ENCODE measurements at regions not wholly inside any gene's neighbourhood (a gene's known extent, or its start where the extent isn't known, plus 50 kb on each side); places are given as distances from the start of the nearest gene placed in this dataset.
"Not testable (repeated sequence)": the region's sequence is repeated elsewhere in the genome, so short reads cannot be mapped to it uniquely, and the experiment has no call there.

- no peak for DNase-seq
Measured at GRCh38 chr9:26789959-26790358, 102.6 kb downstream of the CAAP1 start.

DNA sequence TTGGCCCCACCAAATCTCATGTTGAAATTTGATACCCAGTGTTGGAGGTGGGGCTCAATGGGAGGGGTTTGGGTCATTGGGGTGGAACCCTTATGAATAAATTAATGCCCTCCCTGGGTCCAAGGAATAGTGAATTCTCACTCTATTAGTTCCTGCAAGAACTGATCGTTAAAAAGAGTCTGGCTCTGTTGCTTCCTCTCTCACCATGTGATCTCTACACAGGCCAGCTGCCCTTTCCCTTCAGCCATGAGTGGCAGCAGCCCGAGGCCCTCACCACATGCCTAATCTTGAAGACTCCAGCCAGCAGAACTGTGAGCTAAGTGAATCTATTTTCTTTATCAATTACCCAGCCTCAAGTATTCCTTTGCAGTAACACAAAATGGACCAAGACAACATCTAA lies 106.0 kb downstream of the CAAP1 start:
- DNase-seq = no peak

- DNase-seq = no peak
Measured at GRCh38 chr9:26782899-26783298, 109.7 kb downstream of the CAAP1 start.

DNA sequence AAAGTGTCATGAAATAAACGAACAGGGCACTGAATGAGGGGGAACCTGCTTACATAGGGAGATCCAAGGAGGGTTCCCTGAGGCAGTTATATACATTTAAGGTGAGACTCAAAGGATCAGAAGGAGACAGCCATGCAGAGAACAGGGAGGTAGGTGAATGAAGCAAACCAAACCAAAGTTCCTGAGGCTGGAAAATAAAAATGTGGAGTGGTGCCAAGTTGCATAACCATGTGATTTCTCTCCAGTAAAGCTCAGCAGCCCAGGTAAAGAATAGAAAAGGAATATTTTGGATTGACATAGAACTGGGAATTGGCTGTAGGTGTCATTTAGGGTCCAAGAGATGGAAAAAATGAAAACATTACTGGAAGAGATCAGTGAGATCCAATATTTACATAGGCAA lies 110.7 kb downstream of the CAAP1 start:
- DNase-seq = no peak

- not testable (repeated sequence) for DNase-seq
Measured at GRCh38 chr9:26780307-26780706, 112.3 kb downstream of the CAAP1 start.

GRCh38 chr9:26779062-26779461 lies 113.5 kb downstream of the CAAP1 start:
- no peak for DNase-seq

DNA sequence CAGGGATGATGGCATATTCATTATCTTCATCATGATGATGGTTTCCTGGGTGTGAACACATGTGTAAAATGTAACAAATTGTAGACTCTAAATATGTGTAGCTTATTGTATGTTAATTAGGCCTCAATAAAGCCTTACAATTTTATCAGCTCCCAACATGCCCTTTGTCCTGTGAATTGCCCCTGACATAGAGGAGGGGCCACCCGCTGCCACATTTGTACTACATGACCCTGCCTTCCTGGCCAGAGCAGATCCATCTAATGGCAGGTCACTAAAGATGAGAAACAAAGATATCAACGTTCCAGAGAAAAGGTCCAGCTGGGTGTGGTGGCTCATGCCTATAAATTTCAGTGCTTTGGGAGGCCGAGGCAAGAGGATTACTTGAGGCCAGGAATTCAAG lies 117.2 kb downstream of the CAAP1 start:
- no peak for DNase-seq

DNA sequence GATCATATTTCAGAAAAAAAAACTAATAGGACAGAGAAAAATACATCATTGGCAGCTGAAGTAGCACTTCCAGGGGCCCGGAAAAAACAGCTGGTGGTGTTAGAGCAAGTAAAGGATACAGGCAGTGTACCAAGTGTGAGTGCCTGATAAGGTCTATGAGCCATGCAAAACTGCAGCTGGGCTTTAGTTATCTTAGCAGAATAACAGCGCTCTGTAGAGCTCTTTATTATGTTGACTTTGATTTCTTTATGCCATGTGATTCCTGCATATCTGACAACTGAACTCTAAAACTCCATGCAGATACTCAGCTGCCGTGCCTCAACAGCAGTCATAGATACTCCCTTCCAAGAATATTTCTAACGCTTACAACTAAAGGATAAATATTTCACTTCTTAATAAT lies 119.5 kb downstream of the CAAP1 start:
- no peak for DNase-seq

DNA sequence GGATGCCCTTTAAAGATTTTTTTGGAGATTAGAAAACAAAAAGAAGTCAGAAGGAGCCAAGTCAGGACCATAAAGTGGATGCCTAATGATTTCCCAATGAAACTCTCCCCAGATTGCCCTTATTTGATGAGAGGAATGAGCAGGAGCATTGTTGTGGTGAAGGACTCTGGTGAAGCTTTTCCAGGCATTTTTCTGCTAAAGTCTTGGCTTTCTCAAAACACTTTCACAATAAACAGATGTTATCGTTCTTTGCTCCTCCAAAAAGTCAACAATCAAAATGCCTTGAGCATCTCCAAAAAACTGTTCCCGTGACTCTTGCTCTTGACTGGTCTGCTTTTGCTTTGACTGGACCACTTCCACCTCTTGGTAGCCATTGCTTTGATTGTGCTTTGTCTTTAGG lies 121.8 kb downstream of the CAAP1 start:
- DNase-seq = no peak

- DNase-seq = no peak
Measured at GRCh38 chr9:26768145-26768544, 124.5 kb downstream of the CAAP1 start.

DNA sequence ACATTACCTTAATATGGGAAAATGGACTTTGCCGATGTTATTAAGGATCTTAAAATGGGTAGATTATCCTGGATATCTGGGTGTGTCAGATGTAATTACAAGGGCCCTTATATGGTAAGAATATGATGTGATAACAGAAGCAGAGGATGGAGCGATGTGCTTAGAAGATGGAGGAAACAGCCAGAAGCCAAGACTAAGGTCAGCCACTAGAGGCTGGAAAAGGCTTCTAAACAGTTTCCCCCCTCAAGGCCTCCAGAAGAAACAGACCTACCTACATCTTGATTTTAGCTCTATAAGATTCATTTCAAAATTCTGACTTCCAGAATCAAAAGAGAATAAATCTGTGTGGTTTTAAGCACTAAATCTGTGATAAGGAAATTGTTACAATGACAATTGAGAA lies 131.9 kb downstream of the CAAP1 start:
- no peak for DNase-seq

DNA sequence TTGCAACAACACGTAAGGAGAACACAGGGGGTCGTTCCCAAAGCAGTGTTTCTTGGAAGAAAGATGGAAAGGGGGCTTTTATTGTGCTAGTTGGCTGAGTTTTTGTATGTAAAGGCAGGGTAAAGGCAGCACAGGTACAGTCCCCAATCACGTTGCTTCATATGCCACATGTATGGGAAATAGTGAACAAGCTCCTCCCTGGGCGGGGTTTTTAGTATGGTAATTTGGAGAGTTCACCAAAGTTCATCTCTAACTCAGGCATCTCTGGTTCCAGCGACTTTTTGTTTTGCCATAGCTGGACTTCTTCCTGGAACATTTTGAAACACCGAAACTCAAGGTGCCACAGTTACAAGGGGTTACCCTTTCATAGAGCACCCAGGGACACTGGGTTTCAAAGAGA lies 133.9 kb downstream of the CAAP1 start:
- DNase-seq = no peak

- no peak for DNase-seq
Measured at GRCh38 chr9:26756881-26757280, 135.7 kb downstream of the CAAP1 start.

DNA sequence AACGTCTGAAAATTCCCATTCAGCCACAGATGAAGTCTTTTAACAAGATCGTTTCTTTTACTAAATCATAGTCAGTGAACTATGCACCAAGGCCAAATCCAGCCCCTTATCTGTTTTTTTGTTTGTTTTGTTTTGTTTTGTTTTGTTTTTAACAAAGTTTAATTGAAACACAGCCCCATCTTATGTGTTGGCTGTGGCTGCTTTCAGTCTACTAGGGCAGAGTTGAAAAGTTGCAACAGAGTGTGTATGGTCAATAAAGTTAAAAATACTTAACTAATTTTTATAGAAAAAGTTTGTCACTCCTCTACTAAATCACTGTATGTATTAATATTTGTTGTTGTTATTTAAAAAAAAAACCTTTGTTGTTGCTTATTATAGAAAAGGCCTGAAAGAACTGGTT lies 137.1 kb downstream of the CAAP1 start:
- no peak for DNase-seq

- no peak for DNase-seq
Measured at GRCh38 chr9:26754509-26755164, 138.0 kb downstream of the CAAP1 start.

DNA sequence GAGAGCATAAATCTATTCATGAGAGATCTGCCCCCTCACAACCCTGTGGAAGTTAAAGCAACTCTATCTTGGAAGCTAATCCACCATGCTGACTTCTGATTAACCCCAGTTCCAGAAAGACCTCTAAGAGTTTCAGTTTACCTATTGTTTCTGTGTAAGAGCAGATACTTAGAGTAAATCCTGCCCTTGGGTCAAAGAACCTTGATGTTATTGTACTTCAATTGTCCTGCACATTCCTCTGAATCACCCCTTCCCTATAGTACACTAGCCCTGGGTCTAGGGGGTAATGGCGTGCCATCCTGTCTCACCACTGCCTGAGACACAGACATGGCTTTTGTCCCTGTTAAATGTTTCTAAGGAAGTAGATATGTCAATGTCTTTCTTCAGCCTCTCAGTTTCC lies 138.6 kb downstream of the CAAP1 start:
- no peak for DNase-seq

DNA sequence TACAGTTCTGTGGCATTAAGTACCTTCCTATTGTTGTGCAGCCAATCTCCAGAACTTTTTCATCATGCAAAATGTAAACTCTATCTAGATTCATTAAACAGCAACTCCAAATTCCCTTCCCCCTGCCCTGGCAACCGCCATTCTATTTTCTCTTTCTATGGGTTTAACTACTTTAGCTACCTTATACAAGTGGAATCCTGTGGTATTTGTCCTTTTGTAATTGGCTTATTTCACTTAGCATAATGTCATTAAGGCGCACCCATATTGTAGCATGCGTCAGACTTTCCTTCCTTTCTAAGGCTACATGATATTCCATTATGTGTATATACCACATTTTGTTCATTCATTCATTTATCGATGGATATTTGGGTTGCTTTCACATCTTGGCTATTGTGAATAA lies 142.4 kb downstream of the CAAP1 start:
- DNase-seq = no peak

DNA sequence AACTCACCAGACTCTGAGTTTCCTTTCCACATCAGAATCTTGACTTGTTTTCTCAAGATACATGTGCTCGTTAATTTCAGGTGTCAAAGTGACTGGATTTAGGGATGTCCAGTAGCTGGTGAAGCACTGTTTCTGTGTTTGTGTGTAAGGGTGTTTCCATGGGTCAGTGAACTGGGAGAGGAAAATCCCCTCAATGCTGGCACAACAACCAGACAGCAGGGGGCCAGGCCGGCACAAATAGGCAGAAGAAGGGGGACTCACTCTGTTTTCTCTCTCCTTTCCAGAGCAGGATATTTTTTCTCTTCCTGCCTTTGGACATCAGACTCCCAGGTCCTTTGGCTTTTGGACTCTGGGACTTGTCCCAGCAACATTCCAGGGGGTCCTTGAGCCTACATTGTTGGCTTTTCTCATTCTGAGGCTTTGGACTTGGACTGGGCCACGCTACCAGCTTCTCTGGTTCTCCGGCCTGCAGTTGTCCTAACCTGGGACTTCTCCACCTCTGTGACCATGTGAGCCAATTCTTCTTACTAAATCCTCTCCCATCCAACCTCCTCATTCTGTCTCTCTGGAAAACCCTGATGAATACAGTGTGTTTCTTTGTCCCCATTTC lies 144.0 kb downstream of the CAAP1 start:
- DNase-seq = no peak

DNA sequence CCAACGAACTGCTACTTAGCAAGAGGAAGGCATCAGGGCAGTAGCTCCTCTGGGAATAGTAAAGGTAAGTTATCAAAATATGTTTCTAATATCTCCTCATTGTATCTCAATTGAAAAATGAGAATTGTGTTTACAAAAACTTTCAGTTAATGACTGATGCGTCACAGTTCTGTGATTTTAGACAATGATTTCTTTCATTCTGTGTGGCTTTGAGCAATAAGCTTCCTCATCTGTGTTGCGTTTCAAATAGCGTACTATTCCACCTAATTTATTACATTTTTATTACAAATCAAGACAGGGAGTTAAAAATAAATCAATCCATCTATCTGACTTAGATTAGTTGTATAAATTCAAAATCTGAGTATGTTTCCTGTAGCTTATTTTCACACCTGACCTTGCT lies 145.0 kb downstream of the CAAP1 start:
- no peak for DNase-seq

- DNase-seq = no peak
Measured at GRCh38 chr9:26746357-26747072, 146.1 kb downstream of the CAAP1 start.

DNA sequence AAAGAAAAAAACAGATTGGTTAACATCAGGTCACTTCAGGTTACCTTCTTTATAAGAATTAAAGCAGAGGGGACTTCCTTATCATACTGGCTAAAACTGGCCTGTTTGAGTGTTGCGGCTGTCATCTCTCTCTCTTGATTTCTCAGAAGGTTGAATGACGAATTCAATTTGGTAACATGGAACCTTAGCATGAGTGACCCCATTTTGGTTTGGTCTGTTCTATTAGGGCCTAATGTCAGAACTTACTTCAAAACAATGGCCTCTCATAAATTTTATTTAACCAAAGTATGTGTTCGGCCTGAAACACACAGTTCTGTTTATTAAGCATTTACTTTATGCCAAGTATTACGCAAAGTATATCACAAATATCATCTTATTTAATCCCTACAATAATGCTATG lies 147.5 kb downstream of the CAAP1 start:
- no peak for DNase-seq

- DNase-seq = no peak
Measured at GRCh38 chr9:26744191-26744965, 148.2 kb downstream of the CAAP1 start.

- no peak for DNase-seq
Measured at GRCh38 chr9:26742828-26743476, 149.7 kb downstream of the CAAP1 start.

All from SHP77 treated with DMSO at 0.1 percent for 48 hours (cell line).